ENCODE measurements at regions not wholly inside any gene's neighbourhood (a gene's known extent, or its start where the extent isn't known, plus 50 kb on each side); places are given as distances from the start of the nearest gene placed in this dataset.

DNA sequence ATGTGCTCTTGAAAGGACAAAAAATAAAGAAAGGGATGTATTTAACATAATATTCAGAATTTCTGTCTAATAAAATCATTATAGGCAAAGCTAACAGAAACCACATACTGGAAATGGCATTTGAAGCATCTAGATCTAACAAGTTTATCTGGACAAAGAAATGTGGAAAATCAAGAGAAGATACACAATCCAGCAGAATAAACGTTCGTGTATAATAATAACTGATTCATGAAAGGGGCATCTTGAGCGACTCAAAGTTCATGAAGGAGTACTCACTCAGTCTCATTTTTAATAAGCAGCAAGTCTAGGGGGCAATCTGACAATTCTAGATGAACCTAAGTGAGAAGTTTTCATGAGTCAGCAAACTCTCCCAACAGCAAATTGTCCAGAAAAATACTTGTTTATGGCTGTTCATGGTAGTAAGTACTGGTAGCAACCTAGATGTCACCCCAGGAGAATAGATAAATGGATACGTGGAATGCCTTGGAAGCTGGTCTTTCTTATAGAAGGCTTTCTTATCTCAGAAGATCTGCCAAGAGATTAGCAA is 541.8 kb downstream of the INHBA start:
- Histone ChIP-seq H3K36me3 (no peaks in the 10 kb centered on the region), H3K9me3 (peaks cover 0 to 8% (median 0%) of the 10 kb centered on the region in 3 donors), H3K27ac (no peak overlapping the region), H3K4me3 (no peak overlapping the region), H3K27me3 (no peaks in the 10 kb centered on the region), H3K4me1 (no peaks in the 10 kb centered on the region)
- ATAC-seq = no peak
- TF ChIP-seq EP300 (IDR thresholded peaks at IDR 0.05) = no peak
- no peak for TF ChIP-seq POLR2A (IDR thresholded peaks at IDR 0.05)
- TF ChIP-seq POLR2AphosphoS5 (IDR thresholded peaks at IDR 0.05) = no peak
- TF ChIP-seq CTCF (IDR thresholded peaks at IDR 0.05) = no peak
- WGBS, 2 donors (ENCODE audit: low coverage in 1 of 2) = 81 to 90% methylated on average over 4 of the region's 4 CpGs

DNA sequence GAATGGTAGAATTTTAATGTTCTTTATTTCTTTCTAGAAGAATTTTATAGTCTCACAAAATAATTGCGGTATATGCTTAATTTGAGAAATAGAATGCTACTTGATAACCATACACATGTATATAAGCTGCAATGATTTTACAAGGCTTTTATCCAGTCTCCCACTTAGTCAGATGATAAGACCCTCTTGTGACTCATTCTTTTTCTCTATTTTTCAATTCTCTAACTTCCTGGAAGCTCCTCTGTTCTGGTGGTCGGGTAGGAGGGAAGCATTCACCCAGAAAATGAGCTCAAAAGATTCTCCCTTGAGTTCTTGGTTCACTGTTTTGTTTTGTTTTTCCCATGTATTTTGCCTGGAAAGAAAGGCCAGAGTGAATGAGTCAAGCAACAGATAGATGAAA is 546.6 kb downstream of the INHBA start:
- no peak overlapping the region for H3K4me3 ChIP-seq
- H3K27ac ChIP-seq = no peak overlapping the region
- no peaks in the 10 kb centered on the region for H3K4me1 ChIP-seq
- H3K27me3 ChIP-seq = no peaks in the 10 kb centered on the region
- H3K9me3 ChIP-seq = peaks cover 0 to 8% (median 0%) of the 10 kb centered on the region in 3 donors
- H3K36me3 ChIP-seq = no peaks in the 10 kb centered on the region
- 68 to 84% methylated on average over 2 of the region's 2 CpGs for WGBS, 2 donors (ENCODE audit: low coverage in 1 of 2)
- no peak for TF ChIP-seq POLR2A (IDR thresholded peaks at IDR 0.05)
- ATAC-seq = no peak

DNA sequence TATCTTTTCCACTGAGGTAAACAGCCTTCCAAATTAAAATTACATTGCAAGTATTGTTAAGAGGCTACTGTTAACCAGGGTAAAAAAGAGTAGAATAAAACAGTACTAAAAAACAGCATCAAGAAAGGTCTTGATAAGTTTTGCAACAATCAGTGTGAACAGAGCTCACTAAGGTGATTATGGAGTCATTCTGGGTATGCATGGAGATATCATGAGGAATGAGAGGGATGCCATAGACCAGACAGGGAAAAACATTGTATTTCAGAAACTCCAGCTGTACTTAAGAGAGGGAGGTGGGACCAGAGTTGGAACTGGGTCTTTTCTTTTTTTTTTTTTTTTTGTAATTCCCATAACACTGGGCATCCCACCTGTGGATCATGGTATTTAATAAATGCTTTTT is 549.6 kb downstream of the INHBA start:
- ATAC-seq = no peak
- no peak for TF ChIP-seq CTCF (IDR thresholded peaks at IDR 0.05)
- TF ChIP-seq POLR2A (IDR thresholded peaks at IDR 0.05) = no peak
- no peak for TF ChIP-seq EP300 (IDR thresholded peaks at IDR 0.05)
- no peak for TF ChIP-seq POLR2AphosphoS5 (IDR thresholded peaks at IDR 0.05)

GRCh38 chr7:41152179-41152678 is 550.7 kb downstream of the INHBA start:
- WGBS, 2 donors (ENCODE audit: low coverage in 1 of 2) = 88 to 92% methylated on average over 4 of the region's 4 CpGs
- H3K36me3 ChIP-seq = no peaks in the 10 kb centered on the region
- H3K4me1 ChIP-seq = no peaks in the 10 kb centered on the region
- no peaks in the 10 kb centered on the region for H3K9me3 ChIP-seq
- no peak overlapping the region for H3K4me3 ChIP-seq
- H3K27me3 ChIP-seq = no peaks in the 10 kb centered on the region
- no peak for ATAC-seq
- TF ChIP-seq POLR2A (IDR thresholded peaks at IDR 0.05) (no peak), EP300 (IDR thresholded peaks at IDR 0.05) (no peak), POLR2AphosphoS5 (IDR thresholded peaks at IDR 0.05) (no peak), CTCF (IDR thresholded peaks at IDR 0.05) (no peak)
- H3K27ac ChIP-seq = no peak overlapping the region

More for the DNA sequence above, 549.6 kb downstream of the INHBA start:
- no peak overlapping the region for H3K27ac ChIP-seq
- no peaks in the 10 kb centered on the region for H3K9me3 ChIP-seq
- no peaks in the 10 kb centered on the region for H3K4me1 ChIP-seq
- H3K36me3 ChIP-seq = no peaks in the 10 kb centered on the region
- no peak overlapping the region for H3K4me3 ChIP-seq
- no peaks in the 10 kb centered on the region for H3K27me3 ChIP-seq

- WGBS, 2 donors (ENCODE audit: low coverage in 1 of 2) = 91 to 93% methylated on average over 3 to 11 of the region's 16 CpGs
- H3K27ac ChIP-seq = no peak overlapping the region
These were observed 553.3 kb downstream of the INHBA start for GRCh38 chr7:41149576-41149975.

More at GRCh38 chr7:41149576-41149975, 553.3 kb downstream of the INHBA start:
- Histone ChIP-seq H3K36me3 (no peaks in the 10 kb centered on the region), H3K4me3 (no peak overlapping the region), H3K4me1 (no peaks in the 10 kb centered on the region), H3K9me3 (no peaks in the 10 kb centered on the region), H3K27me3 (no peaks in the 10 kb centered on the region)
- TF ChIP-seq POLR2AphosphoS5 (IDR thresholded peaks at IDR 0.05) (no peak), POLR2A (IDR thresholded peaks at IDR 0.05) (no peak), EP300 (IDR thresholded peaks at IDR 0.05) (no peak), CTCF (IDR thresholded peaks at IDR 0.05) (no peak)
- ATAC-seq = no peak
